Activated CD8-positive, alpha-beta T cell treated with anti-CD3 and anti-CD28 coated beads for 36 hours (primary cell): ENCODE measurements at regions not wholly inside any gene's neighbourhood (a gene's known extent, or its start where the extent isn't known, plus 50 kb on each side); places are given as distances from the start of the nearest gene placed in this dataset.

Source experiments
- ATAC-seq: fragments of 200-7000 bp; cut with Tn5 transposase; one replicate; pipeline ENCODE4 v1.10.0; 2021; ENCODE audit warnings: mild to moderate bottlenecking, moderate library complexity
- CTCF ChIA-PET: fragments of 350-600 bp; sonication (Branson Sonifier 250); formaldehyde crosslinking; loops from one replicate; lab custom pipeline; 2021; ENCODE audit warnings: antibody characterized with exemption; lab: Charles Lee
- POLR2A ChIA-PET: fragments of 350-600 bp; sonication (Branson Sonifier 250); formaldehyde crosslinking; loops from one replicate; lab custom pipeline; 2021; ENCODE audit warnings: antibody characterized with exemption; lab: Charles Lee
- DNase-seq: peaks from one replicate; pipeline ENCODE4 v3.0.0-alpha.2; 2020
- H3K27ac Mint-ChIP-seq: one replicate; pipeline ENCODE4 v1.8.0; 2021; ENCODE audit warnings: mild to moderate bottlenecking, mixed read lengths
- H3K27me3 Mint-ChIP-seq: one replicate; pipeline ENCODE4 v1.8.0; 2021; ENCODE audit warnings: mixed read lengths
- H3K36me3 Mint-ChIP-seq: one replicate; pipeline ENCODE4 v1.8.0; 2021; ENCODE audit warnings: low read depth, mixed read lengths
- H3K4me1 Mint-ChIP-seq: one replicate; pipeline ENCODE4 v1.8.0; 2021; ENCODE audit warnings: low read depth, mixed read lengths
- H3K4me3 Mint-ChIP-seq: one replicate; pipeline ENCODE4 v1.8.0; 2021; ENCODE audit warnings: mild to moderate bottlenecking, moderate library complexity, mixed read lengths
- H3K9me3 Mint-ChIP-seq: one replicate; pipeline ENCODE4 v1.8.0; 2021; ENCODE audit warnings: mixed read lengths
- CTCF ChIP-seq: fragments of 200-600 bp; IDR thresholded peaks from one replicate; pipeline ENCODE4 v1.8.0; 2022; ENCODE audit warnings: antibody characterized with exemption, mild to moderate bottlenecking
- intact Hi-C: fragments of 100-400 bp; cut with micrococcal nuclease; formaldehyde crosslinking; loops from one replicate; pipeline ENCODE4 v1.10.0; 2022

GRCh38 chr9:22645893-22646292 lies 199.3 kb downstream of the DMRTA1 start:
- ATAC-seq = no peak
- Mint-ChIP-seq H3K27ac (no peak overlapping the region), H3K36me3 (no peaks in the 10 kb centered on the region), H3K9me3 (no peaks in the 10 kb centered on the region), H3K27me3 (no peaks in the 10 kb centered on the region), H3K4me1 (no peaks in the 10 kb centered on the region), H3K4me3 (no peak overlapping the region)
- no peak for TF ChIP-seq CTCF
- DNase-seq = no peak
- POLR2A ChIA-PET = no interaction called here
- CTCF ChIA-PET = no interaction called here
- intact Hi-C loops = no loop called here

- CTCF ChIA-PET = no interaction called here
- Mint-ChIP-seq H3K27ac (no peak overlapping the region), H3K4me1 (no peaks in the 10 kb centered on the region), H3K36me3 (no peaks in the 10 kb centered on the region), H3K4me3 (no peak overlapping the region), H3K27me3 (no peaks in the 10 kb centered on the region), H3K9me3 (no peaks in the 10 kb centered on the region)
- DNase-seq (no peak), ATAC-seq (no peak)
- intact Hi-C loops = no loop called here
- POLR2A ChIA-PET = no interaction called here
- no peak for TF ChIP-seq CTCF
These were observed 202.8 kb downstream of the DMRTA1 start for GRCh38 chr9:22649384-22649783.

GRCh38 chr9:22650145-22650544 lies 203.5 kb downstream of the DMRTA1 start:
- Mint-ChIP-seq H3K27ac (no peak overlapping the region), H3K4me1 (no peaks in the 10 kb centered on the region), H3K4me3 (no peak overlapping the region), H3K36me3 (no peaks in the 10 kb centered on the region), H3K27me3 (no peaks in the 10 kb centered on the region), H3K9me3 (no peaks in the 10 kb centered on the region)
- ATAC-seq (no peak), DNase-seq (no peak)
- CTCF ChIA-PET = no interaction called here
- POLR2A ChIA-PET = no interaction called here
- intact Hi-C loops = no loop called here
- TF ChIP-seq CTCF = no peak

DNA sequence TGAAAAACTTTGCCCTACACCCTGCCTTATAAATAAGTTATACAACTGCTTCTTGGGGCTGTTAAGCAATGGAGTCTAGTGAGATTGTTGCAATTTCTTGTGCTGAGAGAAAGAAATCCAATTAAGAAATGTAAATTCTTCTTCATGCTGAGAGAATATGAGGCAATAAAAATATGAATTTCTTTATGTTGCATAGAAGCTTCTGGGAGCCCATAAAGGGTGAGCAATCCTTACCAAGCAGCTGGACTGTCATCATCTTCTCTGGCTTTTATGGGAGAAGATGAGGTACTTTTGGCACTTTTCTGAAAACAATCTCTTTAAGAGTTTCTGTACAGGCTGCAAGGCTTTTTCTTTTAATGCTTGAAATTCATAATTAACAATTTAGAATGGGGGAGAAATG lies 204.3 kb downstream of the DMRTA1 start:
- no peaks in the 10 kb centered on the region for H3K36me3 Mint-ChIP-seq
- POLR2A ChIA-PET = no interaction called here
- intact Hi-C loops = no loop called here
- no peaks in the 10 kb centered on the region for H3K27me3 Mint-ChIP-seq
- H3K27ac Mint-ChIP-seq = no peak overlapping the region
- CTCF ChIA-PET = no interaction called here
- no peak for DNase-seq
- TF ChIP-seq CTCF = no peak
- ATAC-seq = no peak
- no peaks in the 10 kb centered on the region for H3K4me1 Mint-ChIP-seq
- no peak overlapping the region for H3K4me3 Mint-ChIP-seq
- no peaks in the 10 kb centered on the region for H3K9me3 Mint-ChIP-seq

DNA sequence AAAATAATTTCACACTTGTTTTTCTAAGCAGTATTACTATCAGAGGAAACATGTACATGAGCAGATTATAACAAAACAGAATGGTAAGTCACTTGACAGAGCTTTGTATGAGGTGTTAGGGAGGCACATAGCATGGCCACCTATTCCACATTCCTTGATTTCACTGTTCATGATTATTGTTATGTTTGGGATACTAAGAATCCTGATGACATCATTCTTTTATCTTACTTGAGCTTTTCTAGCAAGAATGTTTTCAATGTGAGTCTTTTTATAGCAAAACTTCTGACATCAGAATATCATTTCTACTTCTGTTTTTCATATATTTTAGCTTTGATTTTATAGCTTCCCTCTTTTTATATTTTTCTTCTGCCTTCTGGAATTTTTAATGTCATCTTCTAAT lies 208.2 kb downstream of the DMRTA1 start:
- no peaks in the 10 kb centered on the region for H3K4me1 Mint-ChIP-seq
- ATAC-seq (no peak), DNase-seq (no peak)
- no peaks in the 10 kb centered on the region for H3K36me3 Mint-ChIP-seq
- no peak for TF ChIP-seq CTCF
- ChIA-PET POLR2A (no interaction called here), CTCF (no interaction called here)
- intact Hi-C loops = no loop called here
- no peaks in the 10 kb centered on the region for H3K27me3 Mint-ChIP-seq
- no peak overlapping the region for H3K4me3 Mint-ChIP-seq
- H3K9me3 Mint-ChIP-seq = no peaks in the 10 kb centered on the region
- H3K27ac Mint-ChIP-seq = no peak overlapping the region
